HepG2 (cell line): ENCODE measurements at regions not wholly inside any gene's neighbourhood (a gene's known extent, or its start where the extent isn't known, plus 50 kb on each side); places are given as distances from the start of the nearest gene placed in this dataset.

Experiments
- ATF1 ChIP-seq: IDR thresholded peaks from 2 replicates; pipeline ENCODE4 v1.6.1; 2016; ENCODE audit warnings: mild to moderate bottlenecking, control low read depth
- FOSL2 ChIP-seq: sonication (generic); formaldehyde crosslinking; IDR thresholded peaks from 2 replicates; pipeline ENCODE4 v1.4.0; 2020; ENCODE audit warnings: missing genetic modification reagents
- MAZ ChIP-seq, 2 experiments: sonication (generic) in 1 of 2; formaldehyde crosslinking in 1 of 2; IDR thresholded peaks; 2 replicates each; pipeline versions ENCODE4 v1.5.0 to v1.6.1; 2012 to 2020; ENCODE audit warnings: low read depth in 2 of 2, mild to moderate bottlenecking in 2 of 2, borderline replicate concordance in 1 of 2, improper control_type of control experiment in 1 of 2, low read length in 1 of 2, missing genetic modification reagents in 1 of 2, moderate library complexity in 1 of 2
- MBNL3 ChIP-seq: fragments of 250-450 bp; sonication (Bioruptor Pico); conservative IDR thresholded peaks from 2 replicates; pipeline ENCODE4 v1.8.0; 2022; ENCODE audit warnings: mild to moderate bottlenecking, inconsistent platforms
- NAIF1 ChIP-seq: sonication (generic); formaldehyde crosslinking; IDR thresholded peaks from 2 replicates; pipeline ENCODE4 v1.5.0; 2020; ENCODE audit warnings: mild to moderate bottlenecking, missing genetic modification reagents, borderline replicate concordance
- NFE2L2 ChIP-seq: fragments of 150-350 bp; IDR thresholded peaks from 2 replicates; pipeline ENCODE4 v1.6.1; 2014; ENCODE audit warnings: low read length
- SP1 ChIP-seq, 2 experiments: fragments of 450-650 bp in 1 of 2; sonication (generic) in 1 of 2; formaldehyde crosslinking in 1 of 2; IDR thresholded peaks; 2 replicates each; pipeline versions ENCODE4 v1.4.0 to v1.6.1; 2016 to 2020; ENCODE audit warnings: missing genetic modification reagents in 1 of 2
- SSRP1 ChIP-seq: IDR thresholded peaks from 2 replicates; pipeline ENCODE4 v1.6.1; 2016; ENCODE audit warnings: control low read depth
- ZNF138 ChIP-seq: sonication (generic); formaldehyde crosslinking; IDR thresholded peaks from 2 replicates; pipeline ENCODE4 v1.5.0; 2020; ENCODE audit warnings: mild to moderate bottlenecking, low read depth, missing genetic modification reagents
- TF ChIP-seq, protein P1 (sequence below): sonication (generic); formaldehyde crosslinking; IDR thresholded peaks from 2 replicates; pipeline ENCODE4 v1.8.0; 2022; ENCODE audit warnings: low read depth, missing genetic modification reagents
- TF ChIP-seq, protein P2 (sequence below): sonication (generic); formaldehyde crosslinking; IDR thresholded peaks from 2 replicates; pipeline ENCODE4 v1.4.0; 2020; ENCODE audit warnings: mild to moderate bottlenecking, missing genetic modification reagents
- TF ChIP-seq, protein P3 (sequence below): IDR thresholded peaks from 2 replicates; pipeline ENCODE4 v1.6.1; 2016; ENCODE audit warnings: missing genetic modification reagents, missing compliant biosample characterization
- TF ChIP-seq, protein P4 (sequence below), 2 experiments: sonication (generic) in 1 of 2; formaldehyde crosslinking in 1 of 2; IDR thresholded peaks; 2 replicates each; pipeline versions ENCODE4 v1.5.1 to v1.6.1; 2011 to 2020; ENCODE audit warnings: borderline replicate concordance in 1 of 2, low read depth in 1 of 2, low read length in 1 of 2, mild to moderate bottlenecking in 1 of 2, missing genetic modification reagents in 1 of 2, moderate library complexity in 1 of 2
- TF ChIP-seq, protein P5 (sequence below): sonication (generic); formaldehyde crosslinking; IDR thresholded peaks from 2 replicates; pipeline ENCODE4 v1.8.1; 2023; ENCODE audit warnings: missing genetic modification reagents, inconsistent platforms, borderline replicate concordance

DNA sequence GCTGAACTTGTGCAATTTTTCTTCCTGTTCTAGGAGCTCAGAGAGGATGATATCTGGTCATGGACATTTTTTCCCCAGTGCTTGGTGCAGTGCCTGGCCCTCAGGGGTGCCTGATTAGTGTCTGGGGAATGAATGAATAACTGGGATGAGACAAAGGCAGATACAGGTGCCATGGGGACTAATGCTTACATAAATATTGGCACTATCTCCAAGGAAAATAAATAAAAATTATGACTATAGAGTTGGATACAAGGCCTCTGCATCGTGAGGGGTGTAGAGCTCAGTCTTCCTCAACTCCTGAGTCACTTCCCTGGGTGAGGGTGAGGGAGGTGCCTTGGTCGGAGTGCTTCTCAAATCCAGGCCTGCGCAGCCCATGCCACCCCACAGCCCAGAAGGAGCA is 188.6 kb downstream of the KCNA5 start:
- TF ChIP-seq, protein P1, sequence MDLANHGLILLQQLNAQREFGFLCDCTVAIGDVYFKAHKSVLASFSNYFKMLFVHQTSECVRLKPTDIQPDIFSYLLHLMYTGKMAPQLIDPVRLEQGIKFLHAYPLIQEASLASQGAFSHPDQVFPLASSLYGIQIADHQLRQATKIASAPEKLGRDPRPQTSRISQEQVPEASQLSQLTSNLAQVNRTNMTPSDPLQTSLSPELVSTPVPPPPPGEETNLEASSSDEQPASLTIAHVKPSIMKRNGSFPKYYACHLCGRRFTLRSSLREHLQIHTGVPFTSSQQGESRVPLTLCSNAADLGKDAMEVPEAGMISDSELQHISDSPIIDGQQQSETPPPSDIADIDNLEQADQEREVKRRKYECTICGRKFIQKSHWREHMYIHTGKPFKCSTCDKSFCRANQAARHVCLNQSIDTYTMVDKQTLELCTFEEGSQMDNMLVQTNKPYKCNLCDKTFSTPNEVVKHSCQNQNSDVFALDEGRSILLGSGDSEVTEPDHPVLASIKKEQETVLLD (CRISPR knock-in tag): no peak
- TF ChIP-seq, protein P2, sequence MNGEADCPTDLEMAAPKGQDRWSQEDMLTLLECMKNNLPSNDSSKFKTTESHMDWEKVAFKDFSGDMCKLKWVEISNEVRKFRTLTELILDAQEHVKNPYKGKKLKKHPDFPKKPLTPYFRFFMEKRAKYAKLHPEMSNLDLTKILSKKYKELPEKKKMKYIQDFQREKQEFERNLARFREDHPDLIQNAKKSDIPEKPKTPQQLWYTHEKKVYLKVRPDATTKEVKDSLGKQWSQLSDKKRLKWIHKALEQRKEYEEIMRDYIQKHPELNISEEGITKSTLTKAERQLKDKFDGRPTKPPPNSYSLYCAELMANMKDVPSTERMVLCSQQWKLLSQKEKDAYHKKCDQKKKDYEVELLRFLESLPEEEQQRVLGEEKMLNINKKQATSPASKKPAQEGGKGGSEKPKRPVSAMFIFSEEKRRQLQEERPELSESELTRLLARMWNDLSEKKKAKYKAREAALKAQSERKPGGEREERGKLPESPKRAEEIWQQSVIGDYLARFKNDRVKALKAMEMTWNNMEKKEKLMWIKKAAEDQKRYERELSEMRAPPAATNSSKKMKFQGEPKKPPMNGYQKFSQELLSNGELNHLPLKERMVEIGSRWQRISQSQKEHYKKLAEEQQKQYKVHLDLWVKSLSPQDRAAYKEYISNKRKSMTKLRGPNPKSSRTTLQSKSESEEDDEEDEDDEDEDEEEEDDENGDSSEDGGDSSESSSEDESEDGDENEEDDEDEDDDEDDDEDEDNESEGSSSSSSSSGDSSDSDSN (CRISPR knock-in tag): no peak
- TF ChIP-seq NAIF1 (no peak), MBNL3 (CRISPR knock-in tag) (no peak), MAZ (IDR thresholded peaks at IDR 0.05; ENCODE audit: borderline replicate concordance, low read depth, low read length) (no peak), MAZ (CRISPR knock-in tag; IDR thresholded peaks at IDR 0.05; ENCODE audit: low read depth) (no peak), NFE2L2 (no peak), SP1 (IDR thresholded peaks at IDR 0.05) (no peak), SP1 (CRISPR knock-in tag; IDR thresholded peaks at IDR 0.05) (no peak), SSRP1 (CRISPR knock-in tag) (no peak), ATF1 (CRISPR knock-in tag) (no peak), ZNF138 (CRISPR knock-in tag) (no peak), FOSL2 (CRISPR knock-in tag) (no peak)
- TF ChIP-seq, protein P3, sequence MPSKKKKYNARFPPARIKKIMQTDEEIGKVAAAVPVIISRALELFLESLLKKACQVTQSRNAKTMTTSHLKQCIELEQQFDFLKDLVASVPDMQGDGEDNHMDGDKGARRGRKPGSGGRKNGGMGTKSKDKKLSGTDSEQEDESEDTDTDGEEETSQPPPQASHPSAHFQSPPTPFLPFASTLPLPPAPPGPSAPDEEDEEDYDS (CRISPR knock-in tag): no peak
- TF ChIP-seq, protein P4, sequence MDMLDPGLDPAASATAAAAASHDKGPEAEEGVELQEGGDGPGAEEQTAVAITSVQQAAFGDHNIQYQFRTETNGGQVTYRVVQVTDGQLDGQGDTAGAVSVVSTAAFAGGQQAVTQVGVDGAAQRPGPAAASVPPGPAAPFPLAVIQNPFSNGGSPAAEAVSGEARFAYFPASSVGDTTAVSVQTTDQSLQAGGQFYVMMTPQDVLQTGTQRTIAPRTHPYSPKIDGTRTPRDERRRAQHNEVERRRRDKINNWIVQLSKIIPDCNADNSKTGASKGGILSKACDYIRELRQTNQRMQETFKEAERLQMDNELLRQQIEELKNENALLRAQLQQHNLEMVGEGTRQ (IDR thresholded peaks at IDR 0.05; ENCODE audit: low read depth, low read length): no peak
- TF ChIP-seq, protein P4 (CRISPR knock-in tag; IDR thresholded peaks at IDR 0.05; ENCODE audit: borderline replicate concordance): no peak
- TF ChIP-seq, protein P5, sequence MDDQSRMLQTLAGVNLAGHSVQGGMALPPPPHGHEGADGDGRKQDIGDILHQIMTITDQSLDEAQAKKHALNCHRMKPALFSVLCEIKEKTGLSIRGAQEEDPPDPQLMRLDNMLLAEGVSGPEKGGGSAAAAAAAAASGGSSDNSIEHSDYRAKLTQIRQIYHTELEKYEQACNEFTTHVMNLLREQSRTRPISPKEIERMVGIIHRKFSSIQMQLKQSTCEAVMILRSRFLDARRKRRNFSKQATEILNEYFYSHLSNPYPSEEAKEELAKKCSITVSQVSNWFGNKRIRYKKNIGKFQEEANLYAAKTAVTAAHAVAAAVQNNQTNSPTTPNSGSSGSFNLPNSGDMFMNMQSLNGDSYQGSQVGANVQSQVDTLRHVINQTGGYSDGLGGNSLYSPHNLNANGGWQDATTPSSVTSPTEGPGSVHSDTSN (CRISPR knock-in tag): no peak
